ENCODE measurements at regions not wholly inside any gene's neighbourhood (a gene's known extent, or its start where the extent isn't known, plus 50 kb on each side); places are given as distances from the start of the nearest gene placed in this dataset.
"Not testable (repeated sequence)": the region's sequence is repeated elsewhere in the genome, so short reads cannot be mapped to it uniquely, and the experiment has no call there.

DNA sequence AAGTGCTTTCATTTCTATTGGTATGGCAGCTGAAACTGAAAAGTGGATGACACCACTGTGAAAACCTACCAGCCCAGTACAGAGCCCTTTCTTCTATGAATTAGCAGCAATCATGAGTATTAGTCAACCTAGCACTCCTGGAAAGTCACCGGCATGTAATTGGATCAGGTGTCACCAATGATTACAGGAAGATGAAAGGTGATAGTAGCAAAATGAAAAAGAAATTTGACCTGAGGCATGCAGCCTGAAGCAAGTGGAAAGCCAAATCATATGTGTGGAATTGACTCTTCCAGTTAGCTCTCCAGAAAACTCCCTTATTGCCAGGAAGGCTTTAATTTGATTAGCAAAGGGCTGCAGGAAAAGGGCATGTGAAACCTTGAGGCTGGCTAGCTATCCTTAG is 81.2 kb upstream of the NAA35 start:
- Histone ChIP-seq H3K4me3 (no peak overlapping the region), H3K4me1 (no peaks in the 10 kb centered on the region), H3K9me3 (no peaks in the 10 kb centered on the region), H3K27me3 (ENCODE audit: low read depth) (no peaks in the 10 kb centered on the region), H3K36me3 (replicated peaks) (no peaks in the 10 kb centered on the region)
- DNase-seq (ENCODE audit: low spot score in 2 of 2): no peak
- in situ Hi-C loops (cut with MboI; ENCODE audit: low sequenced_read_pairs): no loop called here

GRCh38 chr9:85861882-85862281 is 79.1 kb upstream of the NAA35 start:
- H3K27me3 ChIP-seq (ENCODE audit: low read depth); H3K36me3 ChIP-seq (replicated peaks); H3K9me3 ChIP-seq; H3K4me3 ChIP-seq; DNase-seq (ENCODE audit: low spot score in 2 of 2); in situ Hi-C loops (cut with MboI; ENCODE audit: low sequenced_read_pairs); H3K4me1 ChIP-seq: not testable (repeated sequence)

GRCh38 chr9:85863875-85864274 is 77.1 kb upstream of the NAA35 start:
- Histone ChIP-seq H3K9me3 (no peaks in the 10 kb centered on the region), H3K27me3 (ENCODE audit: low read depth) (no peaks in the 10 kb centered on the region), H3K4me3 (no peak overlapping the region), H3K4me1 (no peaks in the 10 kb centered on the region), H3K36me3 (replicated peaks) (no peaks in the 10 kb centered on the region)
- in situ Hi-C loops (cut with MboI; ENCODE audit: low sequenced_read_pairs): no loop called here
- no peak for DNase-seq (ENCODE audit: low spot score in 2 of 2)

- in situ Hi-C loops (cut with MboI; ENCODE audit: low sequenced_read_pairs): no loop called here
- H3K9me3 ChIP-seq: no peaks in the 10 kb centered on the region
- no peaks in the 10 kb centered on the region for H3K27me3 ChIP-seq (ENCODE audit: low read depth)
- H3K36me3 ChIP-seq (replicated peaks): no peaks in the 10 kb centered on the region
- H3K4me3 ChIP-seq: no peak overlapping the region
- H3K4me1 ChIP-seq: no peaks in the 10 kb centered on the region
- no peak for DNase-seq (ENCODE audit: low spot score in 2 of 2)
Observed at GRCh38 chr9:85871008-85871407, 69.9 kb upstream of the NAA35 start.

GRCh38 chr9:85871683-85872082 is 69.3 kb upstream of the NAA35 start:
- H3K4me3 ChIP-seq; H3K27me3 ChIP-seq (ENCODE audit: low read depth); in situ Hi-C loops (cut with MboI; ENCODE audit: low sequenced_read_pairs); DNase-seq (ENCODE audit: low spot score in 2 of 2); H3K36me3 ChIP-seq (replicated peaks); H3K4me1 ChIP-seq; H3K9me3 ChIP-seq: not testable (repeated sequence)

DNA sequence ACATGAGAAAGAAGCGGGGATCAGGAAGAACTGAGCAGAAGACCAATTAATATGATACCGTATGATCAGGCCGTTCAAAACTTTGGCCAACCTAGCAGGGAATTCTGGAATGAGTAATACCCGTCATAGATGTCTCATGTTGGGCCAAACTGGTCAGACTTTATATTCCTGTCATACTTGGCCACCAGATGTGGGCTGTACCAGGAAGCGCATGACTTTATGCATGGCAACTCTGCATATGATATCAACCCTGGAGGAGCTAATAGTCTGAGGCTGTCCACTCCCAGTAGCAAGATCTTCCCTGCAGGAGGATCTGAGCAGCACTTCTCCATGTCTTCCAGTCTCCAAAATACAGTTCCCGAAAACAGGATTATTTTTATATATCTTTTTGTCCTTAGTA is 68.5 kb upstream of the NAA35 start:
- H3K4me1 ChIP-seq: no peaks in the 10 kb centered on the region
- no peak overlapping the region for H3K4me3 ChIP-seq
- no peaks in the 10 kb centered on the region for H3K9me3 ChIP-seq
- H3K36me3 ChIP-seq (replicated peaks): no peaks in the 10 kb centered on the region
- in situ Hi-C loops (cut with MboI; ENCODE audit: low sequenced_read_pairs): no loop called here
- H3K27me3 ChIP-seq (ENCODE audit: low read depth): no peaks in the 10 kb centered on the region
- no peak for DNase-seq (ENCODE audit: low spot score in 2 of 2)

DNA sequence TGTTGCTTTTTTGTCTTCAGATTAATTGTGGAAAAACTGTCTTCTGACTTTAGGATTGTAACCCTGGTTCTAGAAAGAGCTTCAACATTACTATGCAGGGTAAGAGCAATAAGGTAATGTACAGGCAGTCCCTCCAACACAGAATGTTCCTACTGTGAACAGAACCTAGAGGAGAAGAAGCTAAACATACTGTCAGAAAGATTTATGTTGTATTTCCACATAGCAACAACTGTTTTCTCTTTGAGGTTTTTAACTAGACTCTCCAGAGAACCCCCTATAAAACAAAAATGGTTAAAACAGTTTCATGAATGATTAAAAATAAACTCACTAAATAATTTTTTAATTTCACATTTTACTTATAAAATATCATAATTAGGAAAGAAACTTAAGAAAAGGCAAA is 64.3 kb upstream of the NAA35 start:
- DNase-seq (ENCODE audit: low spot score in 2 of 2): no peak
- in situ Hi-C loops (cut with MboI; ENCODE audit: low sequenced_read_pairs): no loop called here
- Histone ChIP-seq H3K27me3 (ENCODE audit: low read depth) (no peaks in the 10 kb centered on the region), H3K9me3 (no peaks in the 10 kb centered on the region), H3K36me3 (replicated peaks) (no peaks in the 10 kb centered on the region), H3K4me1 (peaks cover 6% of the 10 kb centered on the region; the same call in 1 of the 2 replicates), H3K4me3 (no peak overlapping the region)

- in situ Hi-C loops (cut with MboI; ENCODE audit: low sequenced_read_pairs); H3K4me1 ChIP-seq; H3K27me3 ChIP-seq (ENCODE audit: low read depth); H3K9me3 ChIP-seq; H3K36me3 ChIP-seq (replicated peaks); H3K4me3 ChIP-seq: not testable (repeated sequence)
- DNase-seq (ENCODE audit: low spot score in 2 of 2): peak in 1 of 2 experiments; percentile 26
Observed at GRCh38 chr9:85878872-85879597, 61.9 kb upstream of the NAA35 start.

- in situ Hi-C loops (cut with MboI; ENCODE audit: low sequenced_read_pairs); H3K4me3 ChIP-seq: not testable (repeated sequence)
Observed at GRCh38 chr9:85880507-85880906, 60.4 kb upstream of the NAA35 start.

DNA sequence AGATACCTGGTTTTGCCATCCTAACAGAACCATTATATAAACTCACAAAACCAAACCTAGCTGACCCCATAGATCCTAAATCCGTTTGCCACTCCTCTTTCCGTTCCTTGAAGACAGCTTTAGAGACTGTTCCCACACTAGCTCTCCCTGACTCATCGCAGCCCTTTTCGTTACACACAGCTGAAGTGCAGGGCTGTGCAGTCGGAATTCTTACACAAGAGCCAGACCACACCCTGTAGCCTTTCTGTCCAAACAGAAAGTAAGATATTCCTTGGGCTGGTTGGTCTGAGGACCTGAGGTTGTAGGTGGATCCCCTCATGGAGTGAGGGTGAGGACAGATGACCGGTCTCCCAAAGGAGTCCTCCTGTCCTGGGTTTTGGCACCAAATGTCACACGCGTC is 56.7 kb upstream of the NAA35 start:
- in situ Hi-C loops (cut with MboI; ENCODE audit: low sequenced_read_pairs): no loop called here
- peaks cover under 1% of the 10 kb centered on the region; the same call in 1 of the 2 replicates for H3K4me1 ChIP-seq
- H3K9me3 ChIP-seq: no peaks in the 10 kb centered on the region
- no peaks in the 10 kb centered on the region for H3K27me3 ChIP-seq (ENCODE audit: low read depth)
- DNase-seq (ENCODE audit: low spot score in 2 of 2): no peak
- no peaks in the 10 kb centered on the region for H3K36me3 ChIP-seq (replicated peaks)
- no peak overlapping the region for H3K4me3 ChIP-seq

More at GRCh38 chr9:85880507-85880906, 60.4 kb upstream of the NAA35 start:
- not testable (repeated sequence) for H3K36me3 ChIP-seq (replicated peaks); H3K9me3 ChIP-seq; H3K27me3 ChIP-seq (ENCODE audit: low read depth); H3K4me1 ChIP-seq; DNase-seq (ENCODE audit: low spot score in 2 of 2)

DNA sequence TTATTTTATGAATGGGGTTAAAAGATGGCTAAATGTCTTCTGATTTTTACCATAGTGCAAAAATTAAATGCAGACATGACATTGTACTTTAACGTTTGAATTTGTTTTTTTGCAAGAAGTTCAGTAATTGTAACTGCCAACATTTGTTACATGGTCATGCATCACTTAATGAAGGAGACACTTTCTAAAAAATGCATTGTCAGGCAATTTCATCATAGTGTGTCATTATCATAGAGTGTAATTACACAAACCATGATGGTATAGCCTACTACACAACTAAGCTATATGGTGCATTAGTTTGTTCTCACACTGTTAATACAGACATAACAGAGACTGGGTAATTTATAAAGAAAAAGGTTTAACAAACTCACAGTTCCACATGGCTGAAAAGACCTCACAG is 50.0 kb upstream of the NAA35 start:
- no peaks in the 10 kb centered on the region for H3K27me3 ChIP-seq (ENCODE audit: low read depth)
- no peaks in the 10 kb centered on the region for H3K36me3 ChIP-seq (replicated peaks)
- no peak for DNase-seq (ENCODE audit: low spot score in 2 of 2)
- no peaks in the 10 kb centered on the region for H3K4me1 ChIP-seq
- H3K4me3 ChIP-seq: no peak overlapping the region
- in situ Hi-C loops (cut with MboI; ENCODE audit: low sequenced_read_pairs): no loop called here
- H3K9me3 ChIP-seq: no peaks in the 10 kb centered on the region
